RWPE2 (cell line): ENCODE measurements at regions not wholly inside any gene's neighbourhood (a gene's known extent, or its start where the extent isn't known, plus 50 kb on each side); places are given as distances from the start of the nearest gene placed in this dataset.
"Not testable (repeated sequence)": the region's sequence is repeated elsewhere in the genome, so short reads cannot be mapped to it uniquely, and the experiment has no call there.

Experiments
- ATAC-seq: fragments of 200-7000 bp; cut with Tn5 transposase; 3 replicates; pipeline ENCODE4 v1.9.1; 2021; ENCODE audit warnings: low read depth
- DNase-seq: peaks from one replicate; pipeline ENCODE4 v3.0.0-alpha.2; 2020; ENCODE audit warnings: low spot score
- H3K27ac ChIP-seq: fragments of 450-650 bp; 2 replicates; pipeline ENCODE4 v1.5.1; 2017; ENCODE audit warnings: mild to moderate bottlenecking; ENCODE audit not compliant: poor library complexity, severe bottlenecking
- H3K27me3 ChIP-seq: fragments of 250-450 bp; sonication (Bioruptor Pico); 2 replicates; pipeline ENCODE4 v1.5.1; 2021; ENCODE audit warnings: mild to moderate bottlenecking, moderate library complexity; ENCODE audit not compliant: insufficient read depth, poor library complexity, severe bottlenecking
- H3K36me3 ChIP-seq: fragments of 250-450 bp; sonication (Bioruptor Pico); 2 replicates; pipeline ENCODE4 v1.5.1; 2020; ENCODE audit warnings: low read depth, mild to moderate bottlenecking, moderate library complexity
- H3K4me1 ChIP-seq: fragments of 250-450 bp; sonication (Bioruptor Pico); 2 replicates; pipeline ENCODE4 v1.5.1; 2021; ENCODE audit warnings: mild to moderate bottlenecking, moderate library complexity; ENCODE audit not compliant: insufficient read depth, poor library complexity, severe bottlenecking
- H3K4me3 ChIP-seq: fragments of 250-450 bp; sonication (Bioruptor Pico); 2 replicates; pipeline ENCODE4 v1.5.1; 2021; ENCODE audit warnings: mild to moderate bottlenecking, moderate library complexity; ENCODE audit not compliant: severe bottlenecking
- H3K9me3 ChIP-seq: fragments of 250-450 bp; sonication (Bioruptor Pico); 2 replicates; pipeline ENCODE4 v1.5.1; 2021; ENCODE audit warnings: mild to moderate bottlenecking, moderate library complexity; ENCODE audit not compliant: severe bottlenecking
- TF ChIP-seq, protein P1 (sequence below): fragments of 450-650 bp; IDR thresholded peaks from one replicate; pipeline ENCODE4 v1.5.1; 2017; ENCODE audit warnings: mild to moderate bottlenecking, moderate library complexity; ENCODE audit not compliant: poor library complexity, severe bottlenecking

DNA sequence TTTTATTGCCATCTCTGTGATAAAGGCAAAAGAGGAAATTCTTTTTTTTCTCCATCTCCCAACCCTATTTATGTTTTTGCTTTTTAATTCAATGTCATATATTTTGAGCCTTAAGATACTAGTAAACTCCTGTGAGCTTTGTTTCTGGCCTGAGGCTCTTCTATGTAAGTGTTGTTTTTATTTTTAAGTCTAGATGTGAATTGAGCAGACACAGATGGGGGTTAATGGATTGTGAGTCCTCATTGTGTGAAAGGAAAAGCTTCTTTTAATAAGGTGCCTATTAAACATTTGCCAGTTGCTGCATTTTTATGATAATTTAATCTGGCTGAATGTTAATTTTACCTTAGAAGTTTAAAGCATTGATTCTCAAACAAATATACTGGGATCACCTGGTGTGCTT lies 2337.9 kb upstream of the RAG2 start:
- Histone ChIP-seq H3K27me3 (no peaks in the 10 kb centered on the region), H3K4me3 (no peak overlapping the region), H3K9me3 (no peaks in the 10 kb centered on the region), H3K36me3 (no peaks in the 10 kb centered on the region), H3K27ac (no peak overlapping the region), H3K4me1 (no peaks in the 10 kb centered on the region)
- TF ChIP-seq, protein P1, sequence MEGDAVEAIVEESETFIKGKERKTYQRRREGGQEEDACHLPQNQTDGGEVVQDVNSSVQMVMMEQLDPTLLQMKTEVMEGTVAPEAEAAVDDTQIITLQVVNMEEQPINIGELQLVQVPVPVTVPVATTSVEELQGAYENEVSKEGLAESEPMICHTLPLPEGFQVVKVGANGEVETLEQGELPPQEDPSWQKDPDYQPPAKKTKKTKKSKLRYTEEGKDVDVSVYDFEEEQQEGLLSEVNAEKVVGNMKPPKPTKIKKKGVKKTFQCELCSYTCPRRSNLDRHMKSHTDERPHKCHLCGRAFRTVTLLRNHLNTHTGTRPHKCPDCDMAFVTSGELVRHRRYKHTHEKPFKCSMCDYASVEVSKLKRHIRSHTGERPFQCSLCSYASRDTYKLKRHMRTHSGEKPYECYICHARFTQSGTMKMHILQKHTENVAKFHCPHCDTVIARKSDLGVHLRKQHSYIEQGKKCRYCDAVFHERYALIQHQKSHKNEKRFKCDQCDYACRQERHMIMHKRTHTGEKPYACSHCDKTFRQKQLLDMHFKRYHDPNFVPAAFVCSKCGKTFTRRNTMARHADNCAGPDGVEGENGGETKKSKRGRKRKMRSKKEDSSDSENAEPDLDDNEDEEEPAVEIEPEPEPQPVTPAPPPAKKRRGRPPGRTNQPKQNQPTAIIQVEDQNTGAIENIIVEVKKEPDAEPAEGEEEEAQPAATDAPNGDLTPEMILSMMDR = no peak
- ATAC-seq (no peak), DNase-seq (no peak)

DNA sequence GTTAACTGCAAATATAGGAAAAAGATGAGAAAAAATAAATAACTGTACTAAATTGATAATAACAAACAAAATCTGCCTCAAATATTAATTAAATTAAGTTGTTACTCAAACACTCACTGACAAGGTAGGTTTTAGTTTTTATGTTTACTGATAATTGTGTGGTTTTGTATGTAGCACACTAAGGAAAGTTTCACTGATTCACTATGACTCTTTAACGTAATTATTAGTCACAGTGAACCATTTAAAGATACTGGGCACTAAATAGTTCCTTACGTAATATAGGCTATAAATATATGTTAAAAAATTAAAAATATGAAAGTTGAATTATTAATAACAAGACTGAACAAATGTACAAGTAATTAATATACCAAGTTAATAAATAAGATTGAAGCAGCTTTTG lies 2330.0 kb upstream of the RAG2 start:
- Histone ChIP-seq H3K27ac (no peak overlapping the region), H3K27me3 (no peaks in the 10 kb centered on the region), H3K4me1 (no peaks in the 10 kb centered on the region), H3K36me3 (no peaks in the 10 kb centered on the region), H3K9me3 (no peaks in the 10 kb centered on the region), H3K4me3 (no peak overlapping the region)
- DNase-seq (no peak), ATAC-seq (0 out of 3 replicates have a peak, but pooled peaks have one; percentile 51)
- TF ChIP-seq, protein P1 = no peak

DNA sequence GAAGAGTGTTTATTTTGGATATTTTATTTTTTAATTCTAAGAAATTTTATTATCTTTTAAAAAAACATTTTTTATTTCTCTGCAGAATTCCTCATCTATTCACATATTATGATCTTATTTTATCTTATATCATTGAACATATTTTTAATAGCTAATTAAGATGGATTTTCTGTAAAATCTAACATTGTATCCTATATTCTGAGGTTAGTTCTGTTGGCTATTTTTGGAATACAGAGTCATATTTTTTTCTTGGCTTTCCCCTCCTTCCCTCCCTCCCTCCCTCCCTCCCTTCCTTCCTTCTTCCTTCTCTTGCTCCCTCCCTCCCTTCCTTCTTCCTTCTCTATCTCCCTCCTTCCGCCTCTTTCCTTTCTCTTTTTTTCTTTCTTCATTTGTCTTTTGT lies 2326.6 kb upstream of the RAG2 start:
- Histone ChIP-seq H3K9me3 (no peaks in the 10 kb centered on the region), H3K27ac (no peak overlapping the region), H3K27me3 (no peaks in the 10 kb centered on the region), H3K4me3 (no peak overlapping the region), H3K36me3 (no peaks in the 10 kb centered on the region), H3K4me1 (no peaks in the 10 kb centered on the region)
- ATAC-seq (no peak), DNase-seq (no peak)
- TF ChIP-seq, protein P1 = no peak

DNA sequence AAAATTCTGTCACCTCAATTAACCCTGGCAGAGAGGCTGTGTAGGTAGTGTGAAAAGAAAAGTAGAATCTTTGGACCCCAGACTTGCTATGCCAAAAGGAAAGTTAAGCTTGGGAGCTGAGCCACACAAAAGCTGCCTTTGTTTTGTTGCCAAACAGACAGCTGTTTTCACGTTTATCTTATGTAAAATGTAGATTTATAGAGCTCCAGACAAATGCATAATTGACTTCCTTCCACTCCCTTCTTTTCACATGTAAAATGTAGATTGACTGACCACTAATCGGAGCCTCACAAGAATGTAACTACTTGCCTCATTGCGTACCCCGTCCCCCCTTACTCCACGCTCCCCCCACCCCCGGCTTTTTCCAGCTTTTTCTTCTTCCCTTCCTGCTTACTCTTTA lies 2302.2 kb upstream of the RAG2 start:
- Histone ChIP-seq H3K9me3 (no peaks in the 10 kb centered on the region), H3K4me3 (no peak overlapping the region), H3K4me1 (no peaks in the 10 kb centered on the region), H3K27me3 (no peaks in the 10 kb centered on the region), H3K27ac (no peak overlapping the region), H3K36me3 (no peaks in the 10 kb centered on the region)
- TF ChIP-seq, protein P1 = no peak
- no peak for DNase-seq
- ATAC-seq = no peak

DNA sequence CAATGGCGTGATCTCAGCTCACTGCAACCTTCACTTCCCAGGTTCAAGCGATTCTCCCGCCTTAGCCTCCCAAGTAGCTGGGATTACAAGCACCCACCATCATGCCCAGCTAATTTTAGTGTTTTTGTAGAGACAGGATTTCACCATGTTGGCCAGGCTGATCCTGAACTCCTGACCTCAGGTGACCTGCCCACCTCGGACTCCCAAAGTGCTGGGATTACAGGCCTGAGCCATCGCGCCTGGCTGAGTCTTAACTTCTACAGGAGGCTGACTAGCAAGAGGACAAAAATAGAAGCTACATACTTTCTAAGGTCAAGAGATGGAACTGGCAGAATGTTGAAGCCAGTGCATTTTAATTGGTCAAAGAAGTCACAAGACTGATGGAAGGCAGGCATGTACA lies 2296.2 kb upstream of the RAG2 start:
- not testable (repeated sequence) for H3K4me1 ChIP-seq, H3K9me3 ChIP-seq, H3K27ac ChIP-seq, ATAC-seq, DNase-seq, H3K36me3 ChIP-seq, H3K4me3 ChIP-seq, H3K27me3 ChIP-seq
